IPS DF 19.7 (cell line): ENCODE measurements at regions not wholly inside any gene's neighbourhood (a gene's known extent, or its start where the extent isn't known, plus 50 kb on each side); places are given as distances from the start of the nearest gene placed in this dataset.
"Not testable (repeated sequence)": the region's sequence is repeated elsewhere in the genome, so short reads cannot be mapped to it uniquely, and the experiment has no call there.

Source experiments
- DNase-seq: peaks from one replicate; pipeline ENCODE4 v3.0.0-alpha.2; 2013; ENCODE audit warnings: low read depth, low spot score

DNA sequence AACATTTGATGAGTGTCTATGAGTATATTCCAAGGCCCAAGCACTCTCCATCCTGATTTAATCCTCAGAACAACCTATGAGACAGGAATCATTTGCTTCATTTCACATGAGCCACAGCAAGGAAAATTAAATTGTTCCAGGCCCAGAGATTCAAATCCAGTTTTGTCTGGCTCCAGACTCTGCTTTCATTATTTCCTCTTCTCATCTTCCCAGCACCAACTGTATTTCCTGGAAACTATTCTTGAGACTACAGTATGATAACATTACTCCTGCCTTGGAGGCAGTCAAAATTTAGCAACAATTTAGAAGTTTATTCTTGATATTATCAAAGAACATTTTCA lies 194.5 kb downstream of the ZNF608 start:
- DNase-seq, result no peak

DNA sequence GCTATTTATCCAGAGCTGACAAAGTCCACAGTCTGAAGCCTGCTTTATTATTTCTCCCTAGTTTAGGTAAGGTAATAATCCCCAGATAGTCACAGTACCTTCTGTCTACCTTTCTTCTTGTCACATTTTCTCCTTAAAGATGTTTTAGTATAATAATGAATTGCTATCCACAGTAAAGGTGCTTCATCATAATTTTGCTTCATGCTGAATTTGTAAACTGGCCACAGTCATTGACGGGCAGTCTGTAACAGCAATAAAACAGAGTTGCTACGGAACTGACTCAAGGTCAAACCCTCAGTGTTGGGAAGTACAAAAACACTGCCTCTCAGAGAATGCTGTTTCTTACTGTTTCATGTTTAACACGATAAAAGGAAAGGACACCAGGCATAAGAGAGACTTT lies 195.7 kb downstream of the ZNF608 start:
- DNase-seq, result no peak

DNA sequence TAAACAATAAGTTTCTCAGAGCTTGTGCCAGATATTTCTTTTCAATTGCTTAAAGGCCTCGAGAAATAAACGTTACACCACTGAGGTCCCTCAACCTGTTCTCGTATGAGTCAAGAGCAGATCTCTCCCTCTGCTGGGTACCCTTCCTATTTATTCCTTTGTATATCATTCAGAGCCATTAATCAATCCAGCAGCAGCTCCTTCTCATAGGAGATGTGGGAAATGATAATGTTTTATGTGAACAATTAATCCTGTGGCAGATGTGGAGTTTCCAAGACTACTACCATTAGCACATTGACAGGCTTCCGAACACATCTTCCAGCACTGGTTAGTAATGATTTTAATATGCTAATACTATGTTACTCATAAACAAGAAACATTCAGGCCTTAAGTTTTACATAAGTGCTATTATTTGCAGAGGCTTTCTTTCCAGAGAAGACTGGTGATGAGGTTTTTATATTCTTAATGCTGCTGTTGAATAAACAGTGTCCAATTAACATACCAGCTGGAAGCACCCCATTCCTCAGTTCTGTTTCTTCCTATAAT lies 196.5 kb downstream of the ZNF608 start:
- DNase-seq, result no peak

DNA sequence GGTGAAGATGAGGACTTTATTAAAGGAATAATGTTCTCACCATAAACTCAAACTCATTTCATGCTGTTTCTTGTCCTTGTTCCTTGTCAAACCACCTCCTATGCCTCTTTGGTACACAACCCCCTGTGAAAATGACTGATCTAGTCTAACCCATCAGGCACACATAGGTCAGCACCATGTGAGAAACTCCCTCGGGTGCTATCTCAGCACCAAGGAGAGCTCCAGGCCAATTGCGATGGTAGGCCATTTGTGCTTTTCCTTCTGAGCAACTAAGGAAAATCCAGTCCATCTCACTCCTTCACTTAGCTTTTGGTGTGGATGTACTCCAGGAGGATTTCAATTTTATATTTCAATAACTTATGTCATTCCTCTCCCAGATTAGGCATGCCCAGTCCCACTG lies 199.8 kb downstream of the ZNF608 start:
- DNase-seq, result no peak

DNA sequence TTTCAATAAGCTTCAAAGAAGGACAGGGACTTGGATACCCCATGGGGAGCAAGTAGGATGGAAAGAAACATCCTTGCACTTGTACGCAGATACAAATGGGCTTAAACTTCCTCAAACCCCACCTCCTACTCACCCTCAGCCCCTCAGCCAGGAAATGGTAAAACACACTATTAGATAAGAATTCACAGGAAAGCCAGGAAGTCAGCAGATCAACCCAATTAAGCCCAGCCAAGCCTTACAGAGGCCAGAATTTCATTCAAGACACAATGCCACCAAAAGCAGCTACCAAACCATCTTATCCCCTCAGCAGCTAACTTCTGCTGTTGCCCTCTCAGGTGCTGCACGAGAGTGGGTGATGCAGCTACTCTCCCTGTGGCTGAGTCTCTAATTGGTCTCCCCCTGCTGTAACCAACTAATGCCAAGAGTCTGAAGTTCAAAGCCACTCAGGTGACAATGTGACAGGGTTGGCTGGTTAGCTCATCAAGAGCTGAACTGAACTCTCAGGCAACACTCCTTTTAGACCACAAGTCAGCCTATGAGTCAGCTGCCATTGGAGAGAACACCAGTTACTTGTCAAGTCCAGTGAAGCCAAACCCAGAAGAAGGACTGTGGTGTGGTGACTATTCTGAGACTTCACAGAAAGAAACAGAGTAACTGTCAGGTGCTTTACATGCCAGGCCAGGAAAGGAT lies 201.9 kb downstream of the ZNF608 start:
- no peak for DNase-seq

DNA sequence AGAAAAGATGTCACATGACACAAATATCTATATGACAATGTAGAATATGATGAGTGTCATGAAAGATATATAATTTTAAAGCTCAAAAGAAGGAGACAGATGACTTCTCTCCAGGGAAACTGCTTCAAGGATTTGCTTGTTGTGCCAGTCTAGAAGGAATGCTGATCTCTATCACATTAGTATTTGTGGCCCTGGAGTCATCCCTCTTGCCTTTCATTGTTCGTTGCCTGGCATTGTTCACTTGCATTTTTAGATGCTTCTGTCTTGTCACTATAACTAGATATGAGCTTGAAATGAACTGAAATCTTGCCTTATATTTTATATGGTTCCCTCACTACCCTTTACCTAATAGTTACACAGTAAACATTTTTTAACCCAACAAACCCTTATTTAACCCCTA lies 207.5 kb downstream of the ZNF608 start:
- no peak for DNase-seq

DNA sequence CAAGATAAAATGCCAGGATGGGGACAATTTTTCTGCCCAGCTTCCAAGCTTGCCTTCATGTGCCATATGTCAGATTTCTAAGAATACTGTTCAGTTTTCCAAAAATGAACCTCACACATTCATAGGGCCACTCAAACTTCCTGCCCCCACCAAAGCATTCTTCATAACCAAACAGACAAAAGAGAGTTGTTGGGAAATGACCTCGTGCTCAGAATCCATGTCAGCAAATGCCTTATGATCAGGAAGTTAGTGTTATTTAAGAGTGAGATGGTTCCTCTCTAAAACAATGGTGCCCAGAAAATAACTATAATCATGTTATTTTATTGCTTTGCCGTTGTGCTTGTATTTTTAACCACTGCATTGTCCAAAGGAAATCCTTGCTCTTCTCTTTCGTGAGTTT lies 208.2 kb downstream of the ZNF608 start:
- no peak for DNase-seq

DNA sequence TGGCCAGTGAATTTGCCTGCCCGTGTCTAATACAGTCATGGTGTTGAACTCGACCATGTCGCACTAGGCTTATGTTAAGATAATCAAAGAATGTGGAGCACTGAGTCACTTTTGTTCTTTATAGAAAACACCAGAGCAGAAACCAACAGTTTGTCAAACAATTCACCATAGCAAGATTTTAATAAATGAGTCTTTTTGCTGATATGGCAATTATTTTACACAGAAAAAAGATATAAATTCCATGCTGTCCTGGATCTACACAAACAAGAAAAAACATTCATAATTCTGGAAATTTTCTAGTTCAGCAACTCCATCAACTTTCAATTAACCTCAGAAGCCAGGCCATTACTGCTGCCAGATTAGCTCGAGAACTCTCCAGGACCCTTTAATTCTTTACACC lies 208.9 kb downstream of the ZNF608 start:
- no peak for DNase-seq

DNA sequence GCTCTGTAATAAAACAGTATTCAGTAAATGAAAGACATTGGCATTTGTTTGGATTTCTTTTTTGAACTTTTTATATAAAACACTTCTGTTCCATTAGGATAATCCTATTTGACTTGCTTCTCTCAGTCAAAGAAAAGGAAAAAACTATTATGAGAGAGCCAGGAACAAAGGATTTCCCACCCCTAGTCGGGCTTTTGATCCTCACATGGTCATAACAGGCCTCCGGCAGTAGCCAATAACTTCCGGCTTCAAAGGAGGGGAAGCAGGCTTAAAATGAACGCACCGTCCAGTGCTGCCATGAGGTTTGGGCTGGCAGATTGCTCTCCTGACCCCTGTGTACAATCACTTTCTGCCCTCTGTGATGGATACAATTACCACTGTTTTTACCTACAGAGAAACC lies 209.3 kb downstream of the ZNF608 start:
- DNase-seq, result no peak

DNA sequence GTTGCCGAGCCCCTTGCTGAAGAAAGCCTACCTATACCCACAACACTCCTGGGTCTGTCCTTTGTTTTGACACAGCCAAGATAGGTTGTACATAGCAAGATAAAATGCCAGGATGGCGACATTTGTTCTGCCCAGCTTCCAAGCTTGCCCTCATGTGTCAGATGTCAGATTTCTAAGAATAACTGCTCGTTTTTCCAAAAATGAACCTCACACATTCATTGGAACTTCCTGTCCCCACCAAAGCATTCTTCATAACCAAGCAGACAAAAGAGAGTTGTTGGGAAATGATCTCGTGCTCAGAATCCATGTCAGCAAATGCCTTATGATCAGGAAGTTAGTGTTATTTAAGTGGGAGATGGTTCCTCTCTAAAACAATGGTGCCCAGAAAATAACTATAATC lies 210.1 kb downstream of the ZNF608 start:
- no peak for DNase-seq

DNA sequence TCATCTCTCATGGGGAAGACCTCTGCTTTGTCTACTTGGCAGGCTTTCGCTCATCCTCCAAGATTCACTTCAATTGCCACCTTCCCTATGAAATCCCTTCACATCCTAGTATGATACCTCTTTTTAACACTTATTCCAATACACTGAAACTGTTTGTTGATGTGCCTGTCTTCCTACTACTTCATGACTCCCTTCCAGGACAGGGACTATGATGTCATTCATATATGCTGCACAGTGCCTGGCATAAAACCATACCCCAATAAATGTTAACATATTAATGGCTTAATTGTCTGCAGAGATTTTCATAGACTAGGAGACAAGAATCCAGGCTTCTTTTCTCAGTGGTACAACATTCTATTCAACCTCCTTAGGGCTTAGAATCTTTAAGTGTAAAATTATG lies 215.5 kb downstream of the ZNF608 start:
- DNase-seq, result no peak

DNA sequence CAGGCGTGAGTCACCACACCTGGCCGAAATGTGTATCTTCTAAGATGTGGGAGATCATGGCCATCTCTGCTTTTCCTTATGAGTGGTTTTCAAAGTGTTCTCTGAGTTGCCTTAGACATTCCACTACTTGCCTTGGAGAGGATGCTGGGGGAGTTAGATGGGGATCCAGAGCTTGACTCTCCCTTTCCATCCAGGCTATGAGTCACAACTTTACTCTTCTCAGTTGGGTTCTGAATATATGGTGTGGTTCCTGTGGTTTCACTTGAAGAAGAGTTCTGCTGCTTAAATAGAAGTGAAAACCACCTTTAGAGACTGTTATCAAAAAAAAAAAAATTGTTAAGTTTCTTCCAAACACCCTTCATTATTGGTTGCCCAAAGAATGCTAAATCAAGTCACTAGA lies 217.6 kb downstream of the ZNF608 start:
- DNase-seq, result no peak

DNA sequence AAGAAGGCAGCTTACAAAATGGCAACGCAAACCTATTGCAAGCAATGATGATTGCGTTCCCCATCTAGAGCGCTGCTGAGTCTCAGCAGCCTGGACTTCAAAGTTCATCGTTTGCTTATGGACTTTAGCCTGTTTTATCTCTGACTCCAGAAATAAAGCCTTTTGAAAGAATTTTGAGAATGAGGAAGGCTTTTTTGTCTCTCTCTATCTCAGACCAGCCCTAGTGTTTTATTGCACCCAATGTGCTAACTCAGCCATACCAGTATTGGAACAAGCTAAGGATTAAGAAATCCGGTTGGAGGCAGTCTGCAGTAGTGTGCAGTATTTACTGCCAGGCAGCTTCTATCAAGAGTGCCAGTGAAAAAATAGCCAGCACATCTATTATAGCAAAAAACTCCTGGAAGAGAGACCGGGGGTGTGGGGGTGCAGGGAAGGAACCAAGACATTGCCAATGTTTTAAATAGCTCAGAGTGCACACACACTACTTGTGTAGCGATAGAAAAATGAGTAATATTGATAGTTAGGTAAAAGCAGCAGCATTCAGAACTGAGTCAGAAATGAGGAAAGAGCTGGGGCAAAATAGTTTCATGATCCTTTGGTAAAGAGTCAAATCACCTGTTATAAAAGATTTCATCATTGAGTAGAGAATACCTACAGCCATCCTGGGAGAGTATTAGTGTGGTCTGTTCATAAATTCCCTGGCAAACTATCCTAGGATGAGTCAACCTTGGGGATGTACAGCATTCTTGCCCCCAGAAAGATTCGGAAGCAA lies 219.0 kb downstream of the ZNF608 start:
- no peak for DNase-seq

DNA sequence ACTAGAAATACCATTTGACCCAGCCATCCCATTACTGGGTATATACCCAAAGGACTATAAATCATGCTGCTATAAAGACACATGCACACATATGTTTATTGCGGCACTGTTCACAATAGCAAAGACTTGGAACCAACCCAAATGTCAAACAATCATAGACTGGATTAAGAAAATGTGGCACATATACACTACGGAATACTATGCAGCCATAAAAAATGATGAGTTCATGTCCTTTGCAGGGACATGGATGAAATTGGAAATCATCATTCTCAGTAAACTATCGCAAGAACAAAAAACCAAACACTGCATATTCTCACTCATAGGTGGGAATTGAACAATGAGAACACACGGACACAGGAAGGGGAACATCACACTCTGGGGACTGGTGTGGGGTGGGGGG lies 220.4 kb downstream of the ZNF608 start:
- not testable (repeated sequence) for DNase-seq

DNA sequence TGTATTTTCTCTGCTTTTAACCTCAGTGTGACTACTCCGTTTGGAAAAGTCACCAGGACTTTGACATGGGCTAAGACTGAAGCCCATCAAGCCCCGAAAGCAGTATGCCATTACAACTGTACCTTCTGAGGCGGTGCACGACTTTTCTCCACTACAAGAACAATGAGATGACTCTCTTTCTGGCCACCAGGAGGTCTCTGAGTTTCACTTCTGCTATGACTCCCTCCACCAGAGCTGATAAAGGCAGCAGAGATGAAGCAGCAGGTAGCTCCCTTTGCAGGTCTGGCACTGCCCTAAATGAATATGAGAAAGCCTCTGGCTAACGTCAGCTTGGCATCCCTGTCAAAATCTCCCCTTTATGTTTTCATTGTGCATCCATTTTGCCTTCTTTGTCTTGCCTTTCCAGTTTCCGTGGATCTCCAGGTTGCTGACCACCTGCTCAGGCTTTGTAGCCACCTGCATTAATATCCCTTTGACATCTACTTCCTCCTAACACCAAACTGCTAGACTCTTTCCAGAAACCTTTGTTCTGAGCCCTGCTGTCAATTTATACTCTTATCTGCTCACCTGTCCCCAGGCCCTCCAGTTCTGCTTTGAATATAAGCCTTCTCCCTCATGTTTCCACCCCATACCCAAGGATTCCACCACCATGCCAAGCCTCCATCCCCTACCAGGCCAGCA lies 221.7 kb downstream of the ZNF608 start:
- DNase-seq, result no peak

DNA sequence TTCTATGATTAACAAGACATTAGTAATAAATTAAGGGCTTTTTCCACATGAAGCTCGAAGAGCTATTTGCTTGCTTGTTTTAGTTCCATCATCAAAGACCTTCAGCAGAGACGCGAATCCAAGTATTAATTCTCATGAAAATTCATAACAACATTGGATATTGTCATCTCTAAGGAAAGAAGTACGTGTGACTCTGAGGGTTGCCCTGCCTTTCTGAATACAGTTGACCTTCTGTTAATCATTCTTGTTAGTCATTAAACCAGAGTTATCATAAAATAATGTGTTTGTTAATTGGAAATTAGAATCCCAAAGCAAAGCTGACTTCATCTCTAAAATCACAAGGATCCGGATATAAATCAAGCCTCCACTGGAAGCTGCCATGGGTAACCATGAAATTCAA lies 222.5 kb downstream of the ZNF608 start:
- DNase-seq, result no peak

DNA sequence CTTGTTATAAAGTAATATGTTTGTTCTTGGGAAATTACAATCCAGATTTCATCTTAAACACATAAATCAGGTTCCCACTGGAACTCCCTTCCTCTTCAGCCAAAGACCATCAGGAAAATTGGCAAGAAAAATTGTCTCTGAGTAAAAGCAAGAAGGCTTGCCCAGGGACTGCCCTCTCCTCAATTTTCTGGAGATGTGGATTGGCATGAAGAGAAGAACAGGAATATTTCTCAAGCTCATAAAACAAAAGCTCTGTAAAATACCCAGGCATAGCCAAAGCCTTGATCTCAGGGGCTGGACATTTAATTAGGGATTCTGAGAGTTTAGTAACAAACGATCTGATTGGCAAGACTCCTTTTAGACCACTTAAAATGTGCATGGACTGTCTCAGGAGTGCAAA lies 223.4 kb downstream of the ZNF608 start:
- DNase-seq, result no peak

DNA sequence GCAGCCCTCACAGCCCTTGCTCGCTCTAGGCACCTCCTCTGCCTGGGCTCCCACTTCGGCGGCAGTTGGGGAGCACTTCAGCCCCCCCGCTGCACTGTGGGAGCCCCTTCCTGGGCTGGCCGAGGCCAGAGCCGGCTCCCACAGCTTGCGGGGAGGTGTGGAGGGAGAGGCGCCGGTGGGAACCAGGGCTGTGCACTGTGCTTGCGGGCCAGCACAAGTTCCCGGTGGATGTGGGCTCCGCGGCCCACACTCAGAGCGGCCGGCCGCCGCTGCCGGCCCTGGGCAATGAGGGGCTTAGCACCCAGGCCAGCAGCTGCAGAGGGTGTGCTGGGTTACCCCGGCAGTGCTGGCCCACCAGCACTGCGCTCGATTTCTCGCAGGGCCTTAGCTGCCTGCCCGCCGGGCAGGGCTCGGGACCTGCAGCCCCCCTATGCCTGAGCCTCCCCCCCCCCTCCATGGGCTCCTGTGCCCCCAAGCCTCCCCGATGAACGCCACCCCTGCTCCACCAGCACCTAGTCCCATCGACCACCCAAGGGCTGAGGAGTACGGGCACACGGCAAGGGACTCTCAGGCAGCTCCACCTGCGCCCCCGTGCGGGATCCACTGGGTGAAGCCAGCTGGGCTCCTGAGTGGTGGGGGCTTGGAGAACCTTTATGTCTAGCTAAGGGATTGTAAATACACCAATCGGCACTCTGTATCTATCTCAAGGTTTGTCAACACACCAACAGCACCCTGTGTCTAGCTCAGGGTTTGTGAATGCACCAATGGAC lies 224.8 kb downstream of the ZNF608 start:
- no peak for DNase-seq

DNA sequence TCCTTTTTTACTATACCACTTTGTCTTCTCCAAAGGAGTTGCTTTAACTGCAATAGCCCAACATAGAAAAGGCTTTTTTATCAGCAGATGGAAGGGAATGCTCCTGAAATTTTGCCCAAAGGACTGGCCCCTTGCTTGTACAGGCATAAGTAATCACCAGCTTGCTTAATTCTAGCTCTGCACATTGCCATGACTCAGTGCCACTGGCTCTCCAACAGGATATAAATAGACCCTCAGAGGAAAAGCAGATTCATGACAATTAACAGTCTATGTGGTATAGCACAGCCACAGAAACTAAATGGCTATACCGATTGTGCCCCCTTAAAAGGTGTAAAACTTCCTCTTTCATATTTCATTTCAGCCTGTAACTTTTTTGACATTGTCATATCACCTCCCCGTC lies 227.0 kb downstream of the ZNF608 start:
- DNase-seq, result no peak

DNA sequence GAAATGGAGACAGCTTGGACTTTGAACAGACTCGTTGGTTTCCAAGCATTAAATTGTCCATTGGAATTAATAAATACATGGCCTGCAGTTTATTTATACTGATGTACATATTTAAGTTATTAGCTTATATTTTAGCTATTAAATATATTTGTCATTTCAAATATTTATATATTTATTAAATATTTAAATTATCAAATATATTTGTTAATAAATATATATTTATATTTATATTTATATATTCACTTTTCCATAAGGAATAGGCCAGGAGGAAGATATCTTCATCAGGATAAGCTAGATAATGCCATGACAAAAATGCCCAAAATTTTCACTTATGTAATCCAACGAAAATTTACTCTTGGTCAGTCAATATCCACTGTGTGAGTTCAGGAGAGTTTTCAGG lies 229.9 kb downstream of the ZNF608 start:
- DNase-seq, result no peak

DNA sequence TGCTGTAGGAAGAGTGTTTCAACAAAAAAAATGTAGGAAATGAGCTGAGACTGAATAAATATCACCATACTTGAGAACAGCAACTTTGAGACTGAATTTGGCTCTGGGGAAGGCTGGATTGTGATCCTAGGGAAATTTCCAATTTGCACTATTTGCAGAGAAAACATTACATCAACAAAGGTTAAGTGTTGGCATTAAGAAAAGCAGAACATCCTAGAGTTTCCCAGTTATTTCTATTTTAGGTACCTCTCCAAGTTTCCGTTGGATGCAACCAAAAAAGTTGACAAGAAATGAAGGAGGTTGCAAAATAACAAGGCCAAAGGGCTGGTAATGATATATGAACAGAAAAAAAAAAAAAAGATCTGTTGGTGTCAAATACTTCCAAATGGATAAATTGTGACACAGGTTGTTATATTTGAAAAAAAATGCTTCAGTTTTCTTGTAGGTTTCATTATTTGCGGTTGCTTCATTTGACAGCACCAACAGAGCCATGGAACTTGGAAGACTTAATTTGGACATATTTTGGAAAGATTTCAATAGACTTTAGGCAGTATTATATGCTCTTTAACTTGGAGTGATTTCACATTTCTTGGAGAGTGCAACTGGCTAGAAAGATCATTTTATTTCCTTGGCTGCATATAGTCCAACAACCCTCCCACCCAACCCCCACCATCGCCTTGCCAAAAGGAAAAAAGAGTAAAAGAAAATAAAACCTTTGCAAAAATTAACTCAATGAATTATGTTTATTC lies 230.8 kb downstream of the ZNF608 start:
- no peak for DNase-seq
